H1 (cell line): ENCODE measurements at regions not wholly inside any gene's neighbourhood (a gene's known extent, or its start where the extent isn't known, plus 50 kb on each side); places are given as distances from the start of the nearest gene placed in this dataset.

Source experiments
- GABPA ChIP-seq: IDR thresholded peaks from 2 replicates; pipeline ENCODE4 v1.6.1; 2011; ENCODE audit warnings: mild to moderate bottlenecking, low read length, moderate library complexity, borderline replicate concordance; ENCODE audit not compliant: insufficient read depth
- RAD21 ChIP-seq, 2 experiments: IDR thresholded peaks in 1 of 2; conservative IDR thresholded peaks in 1 of 2; 2 replicates each; pipeline ENCODE4 v1.6.1; 2011; ENCODE audit warnings: low read depth in 2 of 2, low read length in 2 of 2, improper control_type of control experiment in 1 of 2, inconsistent platforms in 1 of 2, mild to moderate bottlenecking in 1 of 2, moderate library complexity in 1 of 2
- SAP30 ChIP-seq: fragments of 300-600 bp; sonication (generic); IDR thresholded peaks from 2 replicates; pipeline ENCODE4 v1.7.1; 2012; ENCODE audit warnings: low read length, moderate library complexity, mild to moderate bottlenecking, inconsistent platforms; ENCODE audit not compliant: insufficient read depth, insufficient replicate concordance
- SP2 ChIP-seq: IDR thresholded peaks from 2 replicates; pipeline ENCODE4 v1.6.1; 2012; ENCODE audit warnings: mild to moderate bottlenecking, low read length, inconsistent platforms
- TEAD4 ChIP-seq: IDR thresholded peaks from 2 replicates; pipeline ENCODE4 v1.6.1; 2012; ENCODE audit warnings: low read depth, low read length, inconsistent platforms, mixed read lengths
- TF ChIP-seq, protein P1 (sequence below): IDR thresholded peaks from 2 replicates; pipeline ENCODE4 v1.6.1; 2012; ENCODE audit warnings: inconsistent platforms

DNA sequence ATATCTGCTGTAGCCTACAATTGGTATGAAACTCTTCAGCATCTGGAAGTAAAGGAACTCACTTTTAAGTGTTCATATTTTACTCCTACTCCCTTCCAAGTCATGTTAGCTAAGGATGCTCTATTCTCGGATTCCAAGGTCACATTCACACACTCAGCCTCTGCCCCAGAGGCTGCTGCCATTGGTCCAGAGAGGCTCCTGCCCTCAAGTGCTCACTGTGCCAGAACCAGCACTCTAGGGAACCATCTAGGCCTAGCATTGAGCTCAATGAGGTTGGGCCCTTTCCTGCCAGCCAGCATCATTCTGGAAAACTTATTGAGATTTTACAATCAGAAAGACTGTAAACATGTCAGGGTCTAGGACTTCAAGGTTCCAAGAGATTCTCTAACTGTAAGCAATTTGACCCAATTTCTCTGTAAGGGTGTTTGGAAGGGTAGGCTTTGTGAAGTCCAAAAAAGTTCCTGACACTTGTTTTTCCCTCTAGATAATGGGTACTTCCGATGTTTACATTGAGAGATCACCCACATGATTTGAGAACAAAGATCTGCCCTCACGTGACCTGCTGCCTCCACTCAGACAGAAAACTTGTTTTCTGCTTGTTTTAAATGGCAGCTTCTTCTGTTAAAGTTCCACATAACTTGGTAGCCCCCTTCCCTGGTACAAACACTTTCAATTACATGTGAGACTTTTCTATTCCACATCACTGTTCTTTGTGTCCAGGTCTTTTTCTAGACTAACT lies 94.9 kb downstream of the MAB21L3 start (continued):
- TF ChIP-seq SP2 = no peak
- TF ChIP-seq, protein P1, sequence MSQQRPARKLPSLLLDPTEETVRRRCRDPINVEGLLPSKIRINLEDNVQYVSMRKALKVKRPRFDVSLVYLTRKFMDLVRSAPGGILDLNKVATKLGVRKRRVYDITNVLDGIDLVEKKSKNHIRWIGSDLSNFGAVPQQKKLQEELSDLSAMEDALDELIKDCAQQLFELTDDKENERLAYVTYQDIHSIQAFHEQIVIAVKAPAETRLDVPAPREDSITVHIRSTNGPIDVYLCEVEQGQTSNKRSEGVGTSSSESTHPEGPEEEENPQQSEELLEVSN = no peak
- no peak for TF ChIP-seq GABPA
- no peak for TF ChIP-seq SAP30
- TF ChIP-seq RAD21 (IDR thresholded peaks at IDR 0.05 in 1 of 2, conservative IDR thresholded peaks at IDR 0.05 in 1 of 2; ENCODE audit: low read depth in 2 of 2, low read length in 2 of 2) = no peak
- TF ChIP-seq TEAD4 = no peak
- TF ChIP-seq, all 59 proteins: peak for 0
